SK-N-SH (cell line): ENCODE measurements at regions not wholly inside any gene's neighbourhood (a gene's known extent, or its start where the extent isn't known, plus 50 kb on each side); places are given as distances from the start of the nearest gene placed in this dataset.

Experiments used
- CTCF ChIA-PET: fragments of 300-600, 350-600 bp; formaldehyde crosslinking; extraction: SDS; loops from one replicate; lab custom pipeline; 2021; lab: Yijun Ruan, JAX
- POLR2A ChIA-PET: fragments of 350-600 bp; sonication (Branson Sonifier 250); formaldehyde crosslinking; extraction: SDS; loops from one replicate; lab custom pipeline; 2020; ENCODE audit warnings: antibody characterized with exemption, inconsistent platforms; lab: Yijun Ruan, JAX
- DNase-seq: peaks from one replicate; pipeline ENCODE4 v3.0.0; 2012
- H2AFZ ChIP-seq: fragments of 200-600 bp; sonication (generic); 2 replicates; pipeline ENCODE4 v1.8.1; 2016; ENCODE audit warnings: antibody characterized with exemption, mild to moderate bottlenecking, low read depth
- H3F3A ChIP-seq: fragments of 200-600 bp; sonication (generic); replicated peaks from 2 replicates; pipeline ENCODE3; 2016; ENCODE audit warnings: antibody characterized with exemption, mild to moderate bottlenecking; ENCODE audit not compliant: insufficient read depth
- H3K27ac ChIP-seq, 2 experiments: fragments of 200-500 bp in 1 of 2; fragments of 200-600 bp in 1 of 2; sonication (Bioruptor generic) in 1 of 2; sonication (generic), shearing (Covaris generic) in 1 of 2; 2 replicates each; pipeline versions ENCODE4 v1.5.1 to v1.6.1; 2014 to 2016; ENCODE audit warnings: low read depth in 2 of 2, inconsistent platforms in 1 of 2, low read length in 1 of 2, mild to moderate bottlenecking in 1 of 2, mixed read lengths in 1 of 2
- H3K27me3 ChIP-seq: fragments of 200-600 bp; sonication (generic), shearing (Covaris generic); 2 replicates; pipeline ENCODE4 v1.6.1; 2016; ENCODE audit warnings: mixed run types; ENCODE audit not compliant: insufficient read depth
- H3K36me3 ChIP-seq, 2 experiments: fragments of 200-500 bp in 1 of 2; fragments of 200-600 bp in 1 of 2; sonication (Bioruptor generic) in 1 of 2; sonication (generic) in 1 of 2; replicated peaks in 1 of 2; 2 replicates each; pipeline versions ENCODE3 to v1.5.1; 2014 to 2016; ENCODE audit warnings: low read length in 1 of 2, mild to moderate bottlenecking in 1 of 2; ENCODE audit not compliant: insufficient read depth in 2 of 2, control insufficient read depth in 1 of 2
- H3K4me1 ChIP-seq, 2 experiments: fragments of 200-500 bp in 1 of 2; fragments of 200-600 bp in 1 of 2; sonication (Bioruptor generic) in 1 of 2; sonication (generic), shearing (Covaris generic) in 1 of 2; 2 replicates each; pipeline versions ENCODE4 v1.5.1 to v1.6.1; 2014 to 2016; ENCODE audit warnings: low read depth in 1 of 2, low read length in 1 of 2, mixed run types in 1 of 2; ENCODE audit not compliant: insufficient read depth in 2 of 2, control insufficient read depth in 1 of 2
- H3K4me2 ChIP-seq: fragments of 200-600 bp; sonication (generic), shearing (Covaris generic); 2 replicates; pipeline ENCODE4 v1.6.1; 2017; ENCODE audit warnings: mixed run types
- H3K4me3 ChIP-seq, 2 experiments: fragments of 200-500 bp in 1 of 2; fragments of 200-600 bp in 1 of 2; sonication (Bioruptor generic) in 1 of 2; sonication (generic), shearing (Covaris generic) in 1 of 2; 2 replicates each; pipeline versions ENCODE4 v1.5.1 to v1.8.1; 2014 to 2016; ENCODE audit warnings: low read depth in 2 of 2, inconsistent platforms in 1 of 2, low read length in 1 of 2, mild to moderate bottlenecking in 1 of 2, mixed read lengths in 1 of 2, moderate library complexity in 1 of 2
- H3K79me2 ChIP-seq: fragments of 200-600 bp; sonication (generic); 2 replicates; pipeline ENCODE4 v1.8.1; 2017; ENCODE audit warnings: mild to moderate bottlenecking; ENCODE audit not compliant: insufficient read depth
- H3K9ac ChIP-seq: fragments of 200-600 bp; sonication (generic); 2 replicates; pipeline ENCODE4 v1.6.1; 2017; ENCODE audit warnings: mixed run types
- H3K9me2 ChIP-seq: fragments of 200-600 bp; sonication (generic); 2 replicates; pipeline ENCODE4 v1.6.1; 2017; ENCODE audit warnings: mixed run types
- H3K9me3 ChIP-seq: fragments of 200-600 bp; sonication (generic); 2 replicates; pipeline ENCODE4 v1.6.1; 2017; ENCODE audit warnings: mixed run types, mild to moderate bottlenecking, moderate library complexity
- H4K20me1 ChIP-seq: fragments of 200-600 bp; sonication (generic); 2 replicates; pipeline ENCODE4 v1.6.1; 2017; ENCODE audit warnings: mild to moderate bottlenecking, mixed run types; ENCODE audit not compliant: insufficient read depth
- CHD2 ChIP-seq: fragments of 150-350 bp; IDR thresholded peaks from 2 replicates; pipeline ENCODE4 v1.6.1; 2018; ENCODE audit warnings: low read length; ENCODE audit not compliant: partially characterized antibody
- ELF1 ChIP-seq: IDR thresholded peaks from 2 replicates; pipeline ENCODE4 v1.4.0; 2012
- EZH2phosphoT487 ChIP-seq: fragments of 200-600 bp; sonication (generic); IDR thresholded peaks from 2 replicates; pipeline ENCODE4 v1.6.1; 2017; ENCODE audit warnings: low read depth, mixed run types, mild to moderate bottlenecking, antibody characterized with exemption, moderate library complexity, borderline replicate concordance
- FOXM1 ChIP-seq: IDR thresholded peaks from 2 replicates; pipeline ENCODE4 v1.4.0; 2012; ENCODE audit warnings: low read depth, mild to moderate bottlenecking
- GABPA ChIP-seq: IDR thresholded peaks from 2 replicates; pipeline ENCODE4 v1.4.0; 2012; ENCODE audit warnings: low read depth, mild to moderate bottlenecking
- GATA2 ChIP-seq: sonication (generic); formaldehyde crosslinking; IDR thresholded peaks from 2 replicates; pipeline ENCODE4 v1.5.0; 2020; ENCODE audit warnings: mild to moderate bottlenecking, missing genetic modification reagents
- JUND ChIP-seq: IDR thresholded peaks from 2 replicates; pipeline ENCODE4 v1.4.0; 2012
- MEF2A ChIP-seq: IDR thresholded peaks from 2 replicates; pipeline ENCODE4 v1.4.0; 2012; ENCODE audit warnings: low read depth, borderline replicate concordance
- NFIC ChIP-seq: IDR thresholded peaks from 2 replicates; pipeline ENCODE4 v1.4.0; 2012; ENCODE audit warnings: borderline replicate concordance
- PBX3 ChIP-seq: IDR thresholded peaks from 2 replicates; pipeline ENCODE4; 2012
- POLR2AphosphoS5 ChIP-seq: IDR thresholded peaks from 2 replicates; pipeline ENCODE4 v1.6.1; 2012; ENCODE audit warnings: low read depth, low read length
- RCOR1 ChIP-seq: fragments of 150-350 bp; IDR thresholded peaks from 2 replicates; pipeline ENCODE4 v1.6.1; 2017; ENCODE audit warnings: antibody characterized with exemption, low read length
- REST ChIP-seq: IDR thresholded peaks from 2 replicates; pipeline ENCODE4 v1.6.1; 2012; ENCODE audit warnings: mild to moderate bottlenecking, low read depth, low read length, moderate library complexity
- TAF1 ChIP-seq: IDR thresholded peaks from 2 replicates; pipeline ENCODE4 v1.6.1; 2012; ENCODE audit warnings: low read depth, mild to moderate bottlenecking, low read length, moderate library complexity, borderline replicate concordance
- TCF12 ChIP-seq: IDR thresholded peaks from 2 replicates; pipeline ENCODE4 v1.4.0; 2012
- TEAD4 ChIP-seq: IDR thresholded peaks from 2 replicates; pipeline ENCODE4 v1.4.0; 2012; ENCODE audit warnings: mild to moderate bottlenecking, borderline replicate concordance; ENCODE audit not compliant: insufficient read depth
- USF2 ChIP-seq: fragments of 150-350 bp; IDR thresholded peaks from 2 replicates; pipeline ENCODE4 v1.6.1; 2017; ENCODE audit warnings: antibody characterized with exemption, low read length, low read depth, borderline replicate concordance
- ZBTB33 ChIP-seq: IDR thresholded peaks from 2 replicates; pipeline ENCODE4 v1.4.0; 2012; ENCODE audit warnings: low read depth, borderline replicate concordance
- WGBS: methylation state at CpG from one replicate; pipeline ENCODE4 v1.1.6; 2017; ENCODE audit warnings: low lambda C conversion rate; 5-methylcytosine and 5-hydroxymethylcytosine counted together

GRCh38 chr12:41794336-41794735 is 350.3 kb downstream of the GXYLT1 start:
- Histone ChIP-seq H3K4me2 (no peak overlapping the region), H3K79me2 (no peaks in the 10 kb centered on the region), H3K27ac (no peak overlapping the region), H3K36me3 (no peaks in the 10 kb centered on the region), H3K27me3 (no peaks in the 10 kb centered on the region), H3K9ac (no peak overlapping the region), H3K4me3 (no peak overlapping the region), H3K4me1 (peaks cover 3 to 5% of the 10 kb centered on the region in 2 experiments; a peak in 3 of 4 replicates), H3K9me2 (no peaks in the 10 kb centered on the region), H3K9me3 (no peaks in the 10 kb centered on the region), H4K20me1 (no peaks in the 10 kb centered on the region), H3F3A (no peaks in the 10 kb centered on the region), H2AFZ (no peak overlapping the region)
- POLR2A ChIA-PET = no interaction called here
- WGBS = 36% methylated on average over 2 of the region's 2 CpGs
- CTCF ChIA-PET = no interaction called here
- no peak for DNase-seq
- TF ChIP-seq USF2 (no peak), MEF2A (no peak), TEAD4 (no peak), RCOR1 (no peak), EZH2phosphoT487 (no peak), JUND (no peak), GABPA (no peak), ZBTB33 (no peak), GATA2 (CRISPR knock-in tag) (no peak), ELF1 (no peak), TAF1 (no peak), PBX3 (no peak), FOXM1 (no peak), CHD2 (no peak), REST (no peak), TCF12 (no peak), NFIC (no peak), POLR2AphosphoS5 (no peak)
